ENCODE measurements at regions not wholly inside any gene's neighbourhood (a gene's known extent, or its start where the extent isn't known, plus 50 kb on each side); places are given as distances from the start of the nearest gene placed in this dataset.

DNA sequence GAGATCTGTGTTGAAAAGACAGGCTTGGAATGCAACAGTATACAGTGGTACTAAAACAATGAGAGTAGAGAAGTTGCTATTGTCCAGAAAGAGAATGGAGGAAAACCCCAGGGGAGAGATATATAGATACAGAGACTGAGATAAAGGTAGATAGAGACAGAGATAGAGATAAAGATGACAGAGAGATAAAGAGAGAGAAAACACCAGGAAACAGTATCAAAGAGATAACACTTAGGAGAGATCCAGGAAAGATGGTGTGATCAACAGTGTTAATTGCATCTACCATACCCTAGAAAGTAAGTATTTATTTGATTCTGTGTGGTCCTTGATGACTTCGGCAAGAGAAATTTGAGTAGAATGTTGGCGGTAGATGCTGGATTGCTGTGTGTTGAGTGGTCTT, 461.8 kb upstream of the RIOK2 start:
- no peaks in the 10 kb centered on the region for H3K9me3 ChIP-seq
- H3K4me1 ChIP-seq: no peaks in the 10 kb centered on the region
- H3K36me3 ChIP-seq (ENCODE audit: insufficient read depth in 1 of 2, low read depth in 1 of 2): no peaks in the 10 kb centered on the region
- H3K27ac ChIP-seq: no peak overlapping the region
- no peak for DNase-seq
- intact Hi-C loops (cut with DNase I): no loop called here
- WGBS, 3 donors: 83 to 93% (median 89%) methylated on average over 2 of the region's 2 CpGs
- ATAC-seq: no peak
- no peak for TF ChIP-seq CTCF (IDR thresholded peaks at IDR 0.05)
- H3K27me3 ChIP-seq (ENCODE audit: insufficient read depth in 3 of 3, low read length in 2 of 3): no peaks in the 10 kb centered on the region
- no peak overlapping the region for H3K4me3 ChIP-seq

- H3K36me3 ChIP-seq (ENCODE audit: insufficient read depth in 1 of 2, low read depth in 1 of 2): no peaks in the 10 kb centered on the region
- H3K27ac ChIP-seq: no peak overlapping the region
- WGBS, 3 donors: 83 to 86% (median 86%) methylated on average over 1 of the region's 1 CpG
- intact Hi-C loops (cut with DNase I): no loop called here
- H3K9me3 ChIP-seq: no peaks in the 10 kb centered on the region
- H3K27me3 ChIP-seq (ENCODE audit: insufficient read depth in 3 of 3, low read length in 2 of 3): no peaks in the 10 kb centered on the region
- H3K4me1 ChIP-seq: no peaks in the 10 kb centered on the region
- no peak overlapping the region for H3K4me3 ChIP-seq
- ATAC-seq (no peak), DNase-seq (no peak)
- TF ChIP-seq CTCF (IDR thresholded peaks at IDR 0.05): no peak
Observed at GRCh38 chr5:97657239-97657638, 474.2 kb upstream of the RIOK2 start.

GRCh38 chr5:97658116-97658900, 475.3 kb upstream of the RIOK2 start:
- H3K27me3 ChIP-seq (ENCODE audit: insufficient read depth in 3 of 3, low read length in 2 of 3): no peaks in the 10 kb centered on the region
- H3K36me3 ChIP-seq (ENCODE audit: insufficient read depth in 1 of 2, low read depth in 1 of 2): no peaks in the 10 kb centered on the region
- no peaks in the 10 kb centered on the region for H3K4me1 ChIP-seq
- no peaks in the 10 kb centered on the region for H3K9me3 ChIP-seq
- no peak overlapping the region for H3K27ac ChIP-seq
- no peak overlapping the region for H3K4me3 ChIP-seq
- intact Hi-C loops (cut with DNase I): no loop called here
- no peak for ATAC-seq
- no peak for TF ChIP-seq CTCF (IDR thresholded peaks at IDR 0.05)
- WGBS, 3 donors: 42 to 66% (median 49%) methylated on average over 4 of the region's 4 CpGs
- no peak for DNase-seq

GRCh38 chr5:97666783-97667182, 483.7 kb upstream of the RIOK2 start:
- H3K27ac ChIP-seq: no peak overlapping the region
- 85 to 89% (median 87%) methylated on average over 2 of the region's 2 CpGs for WGBS, 3 donors
- no peaks in the 10 kb centered on the region for H3K27me3 ChIP-seq (ENCODE audit: insufficient read depth in 3 of 3, low read length in 2 of 3)
- H3K4me1 ChIP-seq: no peaks in the 10 kb centered on the region
- H3K9me3 ChIP-seq: no peaks in the 10 kb centered on the region
- ATAC-seq: no peak
- no peak overlapping the region for H3K4me3 ChIP-seq
- intact Hi-C loops (cut with DNase I): no loop called here
- no peaks in the 10 kb centered on the region for H3K36me3 ChIP-seq (ENCODE audit: insufficient read depth in 1 of 2, low read depth in 1 of 2)
- no peak for DNase-seq
- no peak for TF ChIP-seq CTCF (IDR thresholded peaks at IDR 0.05)

- H3K4me3 ChIP-seq: no peak overlapping the region
- H3K36me3 ChIP-seq (ENCODE audit: insufficient read depth in 1 of 2, low read depth in 1 of 2): no peaks in the 10 kb centered on the region
- no peaks in the 10 kb centered on the region for H3K4me1 ChIP-seq
- no peak for TF ChIP-seq CTCF (IDR thresholded peaks at IDR 0.05)
- no peaks in the 10 kb centered on the region for H3K9me3 ChIP-seq
- intact Hi-C loops (cut with DNase I): no loop called here
- no peak overlapping the region for H3K27ac ChIP-seq
- ATAC-seq: no peak
- no peak for DNase-seq
- H3K27me3 ChIP-seq (ENCODE audit: insufficient read depth in 3 of 3, low read length in 2 of 3): no peaks in the 10 kb centered on the region
Observed at GRCh38 chr5:97670447-97670846, 487.4 kb upstream of the RIOK2 start.
